H9 (cell line): ENCODE measurements at regions not wholly inside any gene's neighbourhood (a gene's known extent, or its start where the extent isn't known, plus 50 kb on each side); places are given as distances from the start of the nearest gene placed in this dataset.

Experiments
- DNase-seq: peaks from one replicate; pipeline ENCODE4 v3.0.0-alpha.2; 2017
- H2AFZ ChIP-seq: one replicate; pipeline ENCODE4 v1.6.1; 2013; ENCODE audit warnings: mild to moderate bottlenecking, low read length, control low read depth, moderate library complexity
- H2AK5ac ChIP-seq: 2 replicates; pipeline ENCODE4 v1.6.1; 2013; ENCODE audit warnings: low read length, control low read depth, mixed read lengths; ENCODE audit not compliant: insufficient read length
- H2BK120ac ChIP-seq: one replicate; pipeline ENCODE4 v1.6.1; 2013; ENCODE audit warnings: low read depth, mild to moderate bottlenecking, low read length, control low read depth, inconsistent platforms; ENCODE audit not compliant: poor library complexity, severe bottlenecking
- H2BK12ac ChIP-seq: 2 replicates; pipeline ENCODE4 v1.6.1; 2013; ENCODE audit warnings: low read length, control low read depth, mixed read lengths, low read depth; ENCODE audit not compliant: insufficient read length
- H2BK15ac ChIP-seq: 2 replicates; pipeline ENCODE4 v1.6.1; 2013; ENCODE audit warnings: low read depth, low read length, control low read depth
- H2BK20ac ChIP-seq: one replicate; pipeline ENCODE4 v1.6.1; 2013; ENCODE audit warnings: low read depth, mild to moderate bottlenecking, low read length, control low read depth, inconsistent platforms; ENCODE audit not compliant: poor library complexity, severe bottlenecking
- H2BK5ac ChIP-seq: 2 replicates; pipeline ENCODE4 v1.6.1; 2013; ENCODE audit warnings: low read length, control low read depth, mixed read lengths; ENCODE audit not compliant: insufficient read length
- H3K14ac ChIP-seq: 2 replicates; pipeline ENCODE4 v1.6.1; 2013; ENCODE audit warnings: low read length, control low read depth; ENCODE audit not compliant: insufficient read depth
- H3K18ac ChIP-seq: 2 replicates; pipeline ENCODE4 v1.6.1; 2013; ENCODE audit warnings: low read depth, mild to moderate bottlenecking, mixed read lengths, low read length, control low read depth; ENCODE audit not compliant: insufficient read length
- H3K23ac ChIP-seq: 2 replicates; pipeline ENCODE4 v1.6.1; 2013; ENCODE audit warnings: low read length, control low read depth, mixed read lengths, low read depth; ENCODE audit not compliant: insufficient read length
- H3K23me2 ChIP-seq: 2 replicates; pipeline ENCODE4 v1.6.1; 2013; ENCODE audit warnings: low read depth, mild to moderate bottlenecking, mixed read lengths, low read length, control low read depth; ENCODE audit not compliant: insufficient read length, poor library complexity, severe bottlenecking
- H3K27ac ChIP-seq: 2 replicates; pipeline ENCODE4 v1.5.1; 2013; ENCODE audit warnings: low read length, control low read depth, mixed read lengths, low read depth; ENCODE audit not compliant: insufficient read length
- H3K27me3 ChIP-seq: 2 replicates; pipeline ENCODE4 v1.6.1; 2013; ENCODE audit warnings: low read length, control low read depth, inconsistent platforms; ENCODE audit not compliant: insufficient read depth
- H3K4ac ChIP-seq: 2 replicates; pipeline ENCODE4 v1.6.1; 2013; ENCODE audit warnings: low read depth, mild to moderate bottlenecking, control low read depth, inconsistent platforms, low read length, moderate library complexity
- H3K4me1 ChIP-seq: 2 replicates; pipeline ENCODE4 v1.6.1; 2013; ENCODE audit warnings: low read length, control low read depth, inconsistent platforms; ENCODE audit not compliant: insufficient read depth
- H3K4me2 ChIP-seq: 2 replicates; pipeline ENCODE4 v1.6.1; 2013; ENCODE audit warnings: low read length, control low read depth, mixed read lengths; ENCODE audit not compliant: insufficient read length, insufficient read depth
- H3K56ac ChIP-seq: 2 replicates; pipeline ENCODE4 v1.6.1; 2013; ENCODE audit warnings: low read depth, mild to moderate bottlenecking, mixed read lengths, low read length, control low read depth; ENCODE audit not compliant: insufficient read length
- H3K79me1 ChIP-seq: 2 replicates; pipeline ENCODE4 v1.6.1; 2013; ENCODE audit warnings: low read depth, mild to moderate bottlenecking, moderate library complexity, low read length, control low read depth, inconsistent platforms; ENCODE audit not compliant: insufficient read depth, poor library complexity, severe bottlenecking
- H3K79me2 ChIP-seq: 2 replicates; pipeline ENCODE4 v1.6.1; 2013; ENCODE audit warnings: low read length, control low read depth, inconsistent platforms; ENCODE audit not compliant: insufficient read depth
- H3K9ac ChIP-seq: 2 replicates; pipeline ENCODE4 v1.6.1; 2013; ENCODE audit warnings: low read length, control low read depth, mixed read lengths; ENCODE audit not compliant: insufficient read length; ENCODE audit errors: extremely low read depth
- H3K9me3 ChIP-seq: one replicate; pipeline ENCODE4 v1.6.1; 2013; ENCODE audit warnings: low read depth, low read length, inconsistent platforms; ENCODE audit not compliant: control insufficient read depth
- H3T11ph ChIP-seq: one replicate; pipeline ENCODE4 v1.6.1; 2013; ENCODE audit warnings: mild to moderate bottlenecking, low read length, control low read depth, inconsistent platforms
- H4K20me1 ChIP-seq: one replicate; pipeline ENCODE4 v1.6.1; 2013; ENCODE audit not compliant: control insufficient read depth, insufficient read length, insufficient read depth
- H4K5ac ChIP-seq: 2 replicates; pipeline ENCODE4 v1.6.1; 2013; ENCODE audit warnings: low read depth, mild to moderate bottlenecking, mixed read lengths, low read length, control low read depth; ENCODE audit not compliant: insufficient read length
- H4K8ac ChIP-seq: replicated peaks from 2 replicates; pipeline ENCODE4 v1.6.1; 2013; ENCODE audit warnings: low read length, control low read depth, mixed read lengths, low read depth; ENCODE audit not compliant: insufficient read length
- H4K91ac ChIP-seq: 2 replicates; pipeline ENCODE4 v1.6.1; 2013; ENCODE audit warnings: low read depth, mild to moderate bottlenecking, moderate library complexity, mixed read lengths, low read length, control low read depth; ENCODE audit not compliant: insufficient read length
- H3K27ac Mint-ChIP-seq, 3 experiments: 2 replicates in 2 of 3; 3 replicates in 1 of 3; pipeline ENCODE4 v1.8.0; 2020 to 2021; ENCODE audit warnings: mixed read lengths in 3 of 3, mild to moderate bottlenecking in 1 of 3, moderate library complexity in 1 of 3
- H3K27me3 Mint-ChIP-seq: 2 replicates; pipeline ENCODE4 v1.8.0; 2021; ENCODE audit warnings: low read depth, mild to moderate bottlenecking, moderate library complexity, mixed read lengths
- H3K36me3 Mint-ChIP-seq, 3 experiments: 2 replicates in 2 of 3; 3 replicates in 1 of 3; pipeline ENCODE4 v1.8.0; 2020 to 2021; ENCODE audit warnings: low read depth in 3 of 3, mixed read lengths in 3 of 3; ENCODE audit not compliant: insufficient read depth in 1 of 3
- H3K4me1 Mint-ChIP-seq, 2 experiments: 2 replicates each; pipeline ENCODE4 v1.8.0; 2020; ENCODE audit warnings: mixed read lengths in 2 of 2
- H3K4me3 Mint-ChIP-seq, 2 experiments: 2 replicates in 1 of 2; 3 replicates in 1 of 2; pipeline ENCODE4 v1.8.0; 2020 to 2021; ENCODE audit warnings: mild to moderate bottlenecking in 2 of 2, mixed read lengths in 2 of 2, moderate library complexity in 1 of 2
- H3K9me3 Mint-ChIP-seq, 2 experiments: 2 replicates in 1 of 2; 3 replicates in 1 of 2; pipeline ENCODE4 v1.8.0; 2020; ENCODE audit warnings: mild to moderate bottlenecking in 2 of 2, mixed read lengths in 2 of 2, moderate library complexity in 1 of 2
- WGBS: extraction: QIAGEN DNeasy Blood & Tissue Kit; methylation state at CpG from one replicate; pipeline ENCODE4 v1.1.7; 2013; ENCODE audit warnings: missing lambda C conversion rate, low lambda C conversion rate, mixed read lengths; ENCODE audit not compliant: insufficient read length; ENCODE audit errors: extremely low coverage; 5-methylcytosine and 5-hydroxymethylcytosine counted together
- TF ChIP-seq, protein P1 (sequence below): fragments of 200-600 bp; sonication (generic); conservative IDR thresholded peaks from 3 replicates; pipeline ENCODE4 v1.8.0; 2021; ENCODE audit warnings: antibody characterized with exemption, mild to moderate bottlenecking

DNA sequence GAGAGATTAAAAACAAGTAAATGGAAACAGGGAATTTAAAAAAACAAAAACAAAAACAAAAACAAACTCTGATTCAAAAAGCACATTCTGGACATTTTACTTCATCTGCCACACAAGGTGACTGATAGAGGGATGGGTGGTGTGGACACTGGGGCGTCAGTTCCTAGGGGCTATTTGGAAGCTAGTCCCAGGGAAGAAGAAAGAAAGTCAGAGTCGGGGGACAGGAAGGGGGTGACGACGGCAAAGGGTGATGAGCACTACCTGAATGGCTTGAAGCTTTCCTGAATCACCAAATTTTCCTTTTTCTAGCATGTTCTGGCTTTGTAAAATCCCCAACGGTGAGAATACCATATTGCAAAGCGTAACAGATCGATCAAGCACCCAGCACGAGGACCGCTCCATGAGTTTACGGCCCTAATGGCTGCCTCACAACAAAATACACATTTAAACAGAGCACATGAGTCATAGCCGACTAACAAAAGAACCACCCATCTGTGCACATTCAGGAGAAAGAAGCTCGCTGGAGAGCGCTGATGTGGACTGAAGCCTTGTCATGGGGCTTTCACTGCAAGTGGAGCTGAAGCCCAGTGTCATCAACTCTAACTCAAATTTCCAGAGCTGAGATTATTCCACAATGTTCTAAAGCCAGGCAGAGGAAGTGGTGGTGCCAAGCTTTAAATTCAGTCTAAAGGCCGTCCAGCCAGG lies 178.9 kb downstream of the LNPK start:
- Histone ChIP-seq H4K20me1 (no peaks in the 10 kb centered on the region), H2BK5ac (no peak overlapping the region), H3K9ac (no peak overlapping the region), H3K23ac (no peak overlapping the region), H2BK120ac (no peak overlapping the region), H2BK20ac (no peak overlapping the region), H2BK15ac (no peak overlapping the region), H4K91ac (no peak overlapping the region), H3K79me1 (no peaks in the 10 kb centered on the region), H3K79me2 (no peaks in the 10 kb centered on the region), H3T11ph (no peak overlapping the region), H3K27ac (no peak overlapping the region), H3K14ac (no peak overlapping the region), H4K8ac (no peak overlapping the region), H2AFZ (no peak overlapping the region), H3K56ac (no peak overlapping the region), H3K18ac (no peak overlapping the region), H3K4me1 (peaks cover 4% of the 10 kb centered on the region; the same call in 1 of the 2 replicates), H2AK5ac (no peak overlapping the region), H3K9me3 (peaks cover 6% of the 10 kb centered on the region), H2BK12ac (no peak overlapping the region), H3K4ac (no peak overlapping the region), H4K5ac (no peak overlapping the region), H3K4me2 (no peak overlapping the region), H3K23me2 (no peaks in the 10 kb centered on the region), H3K27me3 (no peaks in the 10 kb centered on the region)
- TF ChIP-seq, protein P1, sequence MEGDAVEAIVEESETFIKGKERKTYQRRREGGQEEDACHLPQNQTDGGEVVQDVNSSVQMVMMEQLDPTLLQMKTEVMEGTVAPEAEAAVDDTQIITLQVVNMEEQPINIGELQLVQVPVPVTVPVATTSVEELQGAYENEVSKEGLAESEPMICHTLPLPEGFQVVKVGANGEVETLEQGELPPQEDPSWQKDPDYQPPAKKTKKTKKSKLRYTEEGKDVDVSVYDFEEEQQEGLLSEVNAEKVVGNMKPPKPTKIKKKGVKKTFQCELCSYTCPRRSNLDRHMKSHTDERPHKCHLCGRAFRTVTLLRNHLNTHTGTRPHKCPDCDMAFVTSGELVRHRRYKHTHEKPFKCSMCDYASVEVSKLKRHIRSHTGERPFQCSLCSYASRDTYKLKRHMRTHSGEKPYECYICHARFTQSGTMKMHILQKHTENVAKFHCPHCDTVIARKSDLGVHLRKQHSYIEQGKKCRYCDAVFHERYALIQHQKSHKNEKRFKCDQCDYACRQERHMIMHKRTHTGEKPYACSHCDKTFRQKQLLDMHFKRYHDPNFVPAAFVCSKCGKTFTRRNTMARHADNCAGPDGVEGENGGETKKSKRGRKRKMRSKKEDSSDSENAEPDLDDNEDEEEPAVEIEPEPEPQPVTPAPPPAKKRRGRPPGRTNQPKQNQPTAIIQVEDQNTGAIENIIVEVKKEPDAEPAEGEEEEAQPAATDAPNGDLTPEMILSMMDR, result no peak
- Mint-ChIP-seq H3K27me3 (no peaks in the 10 kb centered on the region; the same call in 1 of the 2 replicates), H3K36me3 (no peaks in the 10 kb centered on the region), H3K4me3 (no peak overlapping the region), H3K9me3 (no peaks in the 10 kb centered on the region), H3K4me1 (peaks cover 11 to 17% of the 10 kb centered on the region in 2 experiments), H3K27ac (peak overlapping the region in 1 of 3 experiments; percentile 14; a peak in 4 of 7 replicates)
- DNase-seq, result no peak
- no CpG with 5 or more reads among the region's 14 CpGs for WGBS
